ENCODE measurements at regions not wholly inside any gene's neighbourhood (a gene's known extent, or its start where the extent isn't known, plus 50 kb on each side); places are given as distances from the start of the nearest gene placed in this dataset.

- no peak for FAIRE-seq
Measured at GRCh38 chr11:109298865-109299264, 123.1 kb upstream of the C11orf87 start.

DNA sequence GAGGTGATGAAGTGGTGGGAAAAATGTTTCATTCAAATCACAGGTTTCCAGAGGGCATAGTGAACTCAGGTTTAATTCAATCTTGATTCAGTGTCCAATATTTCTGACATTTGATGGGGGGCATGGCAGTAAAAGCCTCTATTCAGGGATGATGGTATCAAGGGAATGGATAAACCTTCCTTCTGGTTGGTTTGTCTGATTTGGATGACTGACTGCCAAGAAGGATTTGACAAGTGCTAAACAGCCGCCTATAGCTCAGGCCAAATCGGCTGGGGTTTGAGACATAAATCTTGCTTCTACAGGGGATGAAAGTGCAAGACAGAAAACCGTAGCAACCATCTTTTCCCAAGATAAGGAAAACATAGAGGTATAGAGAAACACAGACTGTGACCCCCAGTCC is 121.8 kb upstream of the C11orf87 start:
- FAIRE-seq: no peak

DNA sequence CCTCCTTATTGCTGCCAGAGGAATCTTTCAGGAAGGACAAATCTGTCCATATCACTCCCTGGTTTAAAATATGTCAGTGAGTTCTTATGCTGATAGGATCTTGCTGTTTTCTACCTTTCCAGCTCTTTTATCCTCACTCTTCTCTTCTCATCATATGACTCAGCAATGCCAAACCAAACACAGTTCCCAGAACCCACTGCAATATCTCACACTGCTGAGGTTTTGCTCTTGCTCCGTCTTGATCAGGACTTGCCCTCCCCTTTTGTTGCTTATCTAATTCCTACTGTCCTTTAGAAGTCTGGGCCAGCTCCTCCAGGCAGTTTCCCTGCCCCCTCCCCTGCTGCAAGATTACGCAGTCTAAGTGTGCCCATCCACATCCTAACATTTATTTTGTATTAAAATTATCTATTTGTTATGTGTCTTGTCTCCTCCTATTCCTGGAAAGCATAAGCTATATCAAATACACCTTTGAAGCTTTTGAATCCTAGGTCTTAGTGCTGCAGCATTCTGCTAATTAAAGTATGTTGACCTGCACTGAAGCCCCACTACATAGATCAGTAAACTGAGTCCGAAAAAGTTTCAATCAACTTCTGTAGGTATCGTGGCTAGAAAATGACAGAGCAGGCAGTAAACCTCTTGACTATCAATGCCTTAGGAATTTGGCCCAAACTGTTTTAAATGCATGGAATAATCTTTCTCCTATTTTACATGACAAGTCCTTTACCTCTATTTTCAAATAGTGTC is 119.2 kb upstream of the C11orf87 start:
- no peak for FAIRE-seq

- no peak for FAIRE-seq
Measured at GRCh38 chr11:109303342-109303741, 118.6 kb upstream of the C11orf87 start.

GRCh38 chr11:109304159-109304558 is 117.8 kb upstream of the C11orf87 start:
- no peak for FAIRE-seq

GRCh38 chr11:109305009-109305408 is 117.0 kb upstream of the C11orf87 start:
- no peak for FAIRE-seq

DNA sequence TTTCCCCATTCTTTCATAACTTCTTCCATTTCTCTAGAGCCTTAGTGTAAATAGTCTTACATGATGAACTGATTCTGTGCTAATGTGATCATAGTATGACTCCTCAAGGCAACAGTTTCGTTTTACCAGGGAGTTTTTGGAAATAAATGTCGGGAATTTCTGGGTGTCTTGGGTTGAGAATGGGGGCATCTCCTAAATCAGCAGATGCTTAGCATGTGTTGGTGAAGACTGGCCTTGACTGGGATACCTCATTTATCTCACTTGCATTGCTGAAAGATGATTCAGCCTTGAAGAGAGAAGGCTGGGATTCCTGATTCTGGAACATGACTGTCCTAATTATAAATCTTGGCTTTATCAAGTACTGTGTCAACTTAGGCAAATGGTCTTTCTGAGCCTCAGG is 115.7 kb upstream of the C11orf87 start:
- no peak for FAIRE-seq

DNA sequence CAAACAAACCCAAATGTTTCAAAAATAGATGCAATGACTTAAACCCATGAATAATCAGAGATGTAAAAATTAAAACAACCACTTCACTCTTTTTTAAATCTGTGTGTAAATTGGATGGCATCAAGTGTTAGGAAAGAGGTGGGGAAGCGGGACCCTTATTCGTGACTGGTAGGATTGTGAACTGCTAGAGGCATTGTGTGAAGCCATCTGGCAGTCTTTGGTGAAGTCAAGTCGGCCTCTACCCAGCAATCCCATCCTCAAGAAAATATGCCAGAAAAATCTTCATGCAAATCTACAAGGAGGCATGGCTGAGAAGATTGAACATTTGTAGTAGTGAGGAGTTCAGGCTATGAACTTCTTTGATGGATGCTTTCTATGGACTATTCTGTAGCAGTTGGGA is 114.6 kb upstream of the C11orf87 start:
- no peak for FAIRE-seq

- no peak for FAIRE-seq
Measured at GRCh38 chr11:109308551-109308950, 113.4 kb upstream of the C11orf87 start.

DNA sequence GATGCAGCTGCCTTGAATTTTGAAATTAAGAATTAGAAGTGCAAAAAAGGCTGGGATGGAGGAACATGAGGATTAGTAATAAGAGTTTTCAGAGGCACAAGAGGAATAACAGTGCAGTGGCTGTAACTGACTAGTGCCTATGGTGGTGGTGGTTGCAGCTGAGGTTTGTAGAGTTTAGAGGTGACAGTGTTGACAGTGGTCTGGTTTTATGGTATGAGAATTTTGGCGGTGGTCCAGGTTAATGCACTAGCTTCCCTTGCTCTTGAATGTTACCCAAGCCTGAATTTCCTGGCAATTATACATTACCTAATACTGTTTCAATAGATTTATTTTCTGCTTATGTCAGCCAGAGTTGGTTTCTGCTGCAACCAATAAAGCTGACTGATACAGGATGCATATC is 112.8 kb upstream of the C11orf87 start:
- no peak for FAIRE-seq

DNA sequence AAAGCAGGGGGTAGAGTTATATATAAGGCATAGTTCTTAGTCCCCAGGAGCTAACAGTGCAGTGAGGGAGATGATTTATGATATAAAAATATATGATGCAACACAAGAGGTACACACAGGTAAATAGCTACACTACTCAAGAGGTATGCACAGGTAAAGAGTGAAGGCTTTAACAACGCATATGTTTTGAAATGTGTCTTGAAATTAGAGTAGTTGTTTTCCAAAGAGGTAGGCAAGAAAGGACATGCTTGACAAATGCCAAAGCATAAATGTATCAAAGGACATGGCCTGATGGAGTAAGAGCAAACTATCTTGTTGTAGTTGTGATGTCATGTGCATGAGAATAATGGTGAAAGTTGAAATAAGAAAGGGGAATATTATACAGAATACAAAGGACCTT is 104.3 kb upstream of the C11orf87 start:
- no peak for FAIRE-seq

DNA sequence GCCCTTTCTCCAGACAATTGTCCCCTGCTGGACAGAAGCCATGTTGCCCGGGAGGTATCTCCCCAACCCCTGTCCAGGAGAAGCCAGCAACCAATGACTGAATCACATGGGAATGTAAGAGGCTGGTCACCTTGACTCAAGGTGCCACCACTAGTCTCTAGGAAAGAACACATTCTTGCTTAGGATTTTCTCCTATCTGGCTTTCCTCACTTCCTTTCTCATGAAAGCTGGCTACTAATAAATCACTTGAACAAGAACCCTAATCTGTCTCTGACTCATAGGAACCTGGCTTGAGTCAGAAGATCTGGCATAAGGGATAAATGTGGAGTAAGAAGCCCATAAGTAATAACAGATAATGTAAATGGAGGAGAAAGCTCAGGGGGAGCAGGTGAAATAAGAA is 101.4 kb upstream of the C11orf87 start:
- no peak for FAIRE-seq

- FAIRE-seq: no peak
Measured at GRCh38 chr11:109326781-109327180, 95.2 kb upstream of the C11orf87 start.

DNA sequence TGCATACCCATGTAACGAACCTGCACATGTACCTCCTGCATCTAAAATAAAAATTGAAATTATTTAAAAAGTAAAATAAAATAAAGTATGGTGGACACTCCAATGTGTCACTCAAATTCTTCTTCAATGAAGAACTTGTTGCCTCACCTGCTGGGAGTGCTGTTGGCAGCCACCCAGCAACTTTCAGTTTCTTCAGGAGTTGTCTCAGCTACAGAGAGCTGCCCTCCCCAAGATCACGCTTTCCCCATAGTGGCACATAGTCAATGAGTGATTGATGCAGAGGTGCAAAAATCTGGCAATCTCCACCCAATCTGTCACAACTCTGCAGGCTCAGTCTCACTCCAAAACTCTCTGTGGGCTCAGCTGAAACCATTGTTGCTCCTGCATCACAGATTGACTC is 92.3 kb upstream of the C11orf87 start:
- FAIRE-seq: no peak

GRCh38 chr11:109338131-109338530 is 83.9 kb upstream of the C11orf87 start:
- no peak for FAIRE-seq

DNA sequence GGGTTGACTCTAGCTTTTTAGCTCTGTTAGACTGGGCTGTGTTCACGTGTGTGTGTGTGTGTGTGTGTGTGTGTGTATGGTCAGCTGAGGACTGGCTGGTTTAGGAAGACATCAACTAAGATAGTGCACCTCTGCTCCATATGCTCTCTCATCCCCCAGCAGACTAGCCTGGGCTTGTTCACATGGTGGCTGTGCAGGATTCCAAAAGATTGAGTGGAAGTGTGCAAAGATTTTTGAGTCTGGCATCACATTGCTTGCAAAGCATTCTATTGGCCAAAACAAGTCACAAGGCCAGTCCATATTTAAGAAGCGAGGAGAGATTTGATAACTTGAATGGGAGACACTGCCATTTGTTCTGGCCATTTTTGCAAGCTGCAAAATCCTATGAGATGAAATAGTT is 79.7 kb upstream of the C11orf87 start:
- FAIRE-seq: no peak

GRCh38 chr11:109343242-109343641 is 78.7 kb upstream of the C11orf87 start:
- no peak for FAIRE-seq

GRCh38 chr11:109347304-109347703 is 74.7 kb upstream of the C11orf87 start:
- no peak for FAIRE-seq

DNA sequence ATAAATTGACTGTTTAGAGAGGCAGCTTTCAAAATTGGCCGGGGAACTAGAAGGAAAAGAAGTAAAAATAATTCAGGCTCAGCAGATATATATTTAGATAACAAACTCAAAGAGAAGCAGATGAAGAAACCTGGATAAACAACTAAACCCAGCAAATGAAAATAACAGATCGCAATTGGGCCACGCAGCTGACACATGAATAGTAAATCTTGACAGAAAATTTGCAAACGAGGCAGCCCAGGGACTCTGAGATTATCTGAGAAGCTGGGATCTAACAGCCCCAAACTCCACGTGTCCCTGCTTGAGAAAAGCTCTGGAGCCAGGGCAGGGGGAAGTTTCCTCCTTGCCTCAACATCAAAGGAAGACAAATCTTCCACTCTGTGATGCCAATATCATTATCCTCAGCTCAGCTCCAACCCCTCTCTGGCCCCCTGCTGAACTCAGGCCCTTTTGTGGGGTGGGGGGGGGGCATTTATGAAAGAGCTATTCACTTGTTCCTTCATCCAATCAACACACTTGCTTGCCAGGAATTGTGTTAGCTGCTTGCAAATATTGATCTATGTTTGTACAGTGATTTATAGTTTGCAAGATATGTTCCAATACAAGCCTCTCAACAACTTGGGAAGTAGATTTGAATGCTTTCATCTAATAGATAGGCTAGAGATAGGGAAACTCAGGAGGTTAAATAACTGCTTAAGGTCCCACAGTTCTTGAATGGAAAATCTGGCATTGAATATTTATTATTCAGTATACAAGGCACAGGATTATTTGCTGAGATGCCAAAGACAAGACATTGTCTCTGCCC is 72.5 kb upstream of the C11orf87 start:
- no peak for FAIRE-seq

DNA sequence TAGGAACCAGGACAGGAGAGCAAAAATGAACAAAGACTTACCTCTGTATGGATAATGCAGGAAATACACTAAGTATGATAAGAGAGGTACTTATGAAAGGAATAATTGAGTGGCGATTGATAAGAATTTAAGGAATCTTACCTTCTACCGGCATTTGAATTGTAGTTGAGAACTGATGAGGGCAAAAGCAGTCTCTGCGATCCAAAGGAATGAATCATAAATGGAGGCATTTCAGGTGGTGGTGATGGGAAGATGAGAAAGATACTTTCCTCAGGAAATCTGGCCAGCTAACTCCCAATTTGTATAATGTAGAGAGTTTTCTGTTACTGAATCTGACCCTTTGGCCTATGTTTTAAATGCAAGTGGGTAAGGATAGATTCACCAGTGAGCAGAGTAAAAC is 71.9 kb upstream of the C11orf87 start:
- no peak for FAIRE-seq

DNA sequence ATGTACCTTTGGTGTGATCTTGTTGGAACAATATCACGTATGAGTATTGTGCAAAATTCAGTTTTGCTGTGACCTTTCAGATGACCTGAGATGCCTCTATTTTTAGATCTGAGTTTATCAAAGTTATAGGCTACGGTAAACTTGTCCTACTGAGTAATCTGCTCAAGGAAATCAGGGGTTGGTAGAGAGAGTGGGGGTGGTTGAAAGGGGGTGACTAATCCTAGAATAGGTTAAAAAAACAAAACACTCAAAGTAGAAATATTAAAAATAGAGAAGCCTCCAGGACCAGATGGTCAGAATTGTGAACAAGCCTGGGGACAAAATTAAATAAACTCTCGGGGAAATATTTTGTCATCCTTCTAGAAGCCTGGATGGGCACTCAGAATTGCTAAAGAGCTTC is 59.9 kb upstream of the C11orf87 start:
- no peak for FAIRE-seq

- no peak for FAIRE-seq
Measured at GRCh38 chr11:109363682-109364081, 58.3 kb upstream of the C11orf87 start.

GRCh38 chr11:109364851-109365250 is 57.1 kb upstream of the C11orf87 start:
- no peak for FAIRE-seq

DNA sequence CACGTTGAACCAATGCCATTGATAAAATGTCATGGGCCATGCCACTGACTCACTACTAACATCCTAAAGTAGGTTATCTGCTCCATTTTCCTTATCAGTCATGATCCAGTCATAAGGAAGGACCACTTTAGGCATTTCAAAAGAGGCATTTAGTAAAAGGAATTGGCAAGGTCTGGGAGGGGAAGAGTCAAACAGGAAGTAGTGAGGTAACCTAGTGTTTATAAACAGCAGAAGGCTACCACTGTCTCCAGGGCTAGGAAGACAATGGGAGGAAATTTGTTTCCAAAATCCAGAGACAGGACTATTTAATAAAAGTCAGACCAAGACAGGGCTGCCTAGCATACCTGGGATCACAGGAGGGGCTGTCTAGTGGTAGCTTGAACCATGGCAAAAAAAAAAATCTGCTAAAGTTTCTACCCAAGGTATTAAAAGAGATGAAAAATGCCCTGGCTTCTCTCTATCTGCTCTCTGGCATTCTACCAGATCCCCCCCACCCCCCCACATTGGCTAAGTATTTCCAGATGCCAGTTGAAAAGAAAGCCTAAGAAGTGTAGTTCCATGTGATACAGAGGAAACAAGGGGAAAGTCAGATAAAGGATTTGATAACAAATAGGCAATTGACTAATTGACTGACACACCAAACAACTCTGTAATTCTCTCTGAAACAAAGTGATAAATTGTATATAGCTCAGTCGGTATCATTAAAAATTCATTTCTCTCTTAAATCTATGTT is 50.4 kb upstream of the C11orf87 start:
- no peak for FAIRE-seq

Data from TTC549 (cell line).